GM12891 (cell line): ENCODE measurements at regions not wholly inside any gene's neighbourhood (a gene's known extent, or its start where the extent isn't known, plus 50 kb on each side); places are given as distances from the start of the nearest gene placed in this dataset.

ENCODE experiments used
- DNase-seq: peaks from one replicate; pipeline ENCODE4 v3.0.0; 2011; ENCODE audit warnings: low spot score; ENCODE audit not compliant: insufficient read length
- FAIRE-seq: peaks from 2 replicates; lab custom pipeline; 2011; peaks lifted over from hg19 to GRCh38; lab: Jason Lieb, UNC
- PAX5 ChIP-seq: IDR thresholded peaks from 2 replicates; pipeline ENCODE4 v1.6.1; 2011; ENCODE audit warnings: low read length, moderate library complexity, mild to moderate bottlenecking; ENCODE audit not compliant: insufficient read depth, severe bottlenecking
- POLR2A ChIP-seq: IDR thresholded peaks from 2 replicates; pipeline ENCODE4 v1.6.1; 2011; ENCODE audit warnings: low read depth, low read length, control low read depth
- POLR2AphosphoS5 ChIP-seq: IDR thresholded peaks from 2 replicates; pipeline ENCODE4 v1.6.1; 2011; ENCODE audit warnings: low read depth, low read length, control low read depth
- POU2F2 ChIP-seq: IDR thresholded peaks from 2 replicates; pipeline ENCODE4 v1.6.1; 2011; ENCODE audit warnings: low read depth, mild to moderate bottlenecking, control low read depth, low read length, moderate library complexity
- SPI1 ChIP-seq: IDR thresholded peaks from 2 replicates; pipeline ENCODE4 v1.6.1; 2011; ENCODE audit warnings: low read depth, low read length, control low read depth
- TAF1 ChIP-seq: IDR thresholded peaks from 2 replicates; pipeline ENCODE4 v1.6.1; 2011; ENCODE audit warnings: low read depth, low read length, control low read depth

DNA sequence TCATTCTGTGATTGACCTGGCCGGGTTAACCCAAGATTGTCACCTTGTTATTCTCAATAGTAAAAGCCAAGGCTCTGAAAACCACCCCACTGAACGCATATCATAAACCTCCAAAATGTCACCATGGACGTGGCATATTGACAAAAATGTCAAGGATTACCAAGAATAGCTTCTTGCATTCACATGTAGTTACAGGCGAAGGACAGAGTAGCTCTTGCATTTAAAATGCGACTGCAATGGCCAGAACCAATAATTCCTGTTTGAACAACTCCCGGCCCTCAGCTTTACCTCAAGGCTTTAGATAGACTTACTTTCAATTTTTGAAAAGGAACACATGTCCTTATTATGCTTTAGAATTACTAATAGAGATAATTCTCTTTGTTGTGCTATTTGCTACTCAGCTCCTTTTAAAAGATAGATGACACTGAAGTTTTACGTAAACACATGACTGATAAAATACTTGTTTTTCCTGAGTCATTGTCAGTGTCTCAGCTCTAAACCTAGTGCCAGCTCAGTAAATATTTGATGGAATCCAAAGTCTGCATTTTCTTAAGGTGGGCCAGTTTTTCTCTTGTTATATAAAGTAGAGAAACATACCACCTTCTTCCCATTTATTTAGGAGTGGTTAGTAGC is 66.3 kb downstream of the CLDN34 start:
- FAIRE-seq (no peak), DNase-seq (no peak)
- TF ChIP-seq PAX5, result no peak
- TF ChIP-seq SPI1, result no peak
- TF ChIP-seq TAF1, result no peak
- no peak for TF ChIP-seq POLR2A
- no peak for TF ChIP-seq POU2F2
- TF ChIP-seq POLR2AphosphoS5, result no peak

DNA sequence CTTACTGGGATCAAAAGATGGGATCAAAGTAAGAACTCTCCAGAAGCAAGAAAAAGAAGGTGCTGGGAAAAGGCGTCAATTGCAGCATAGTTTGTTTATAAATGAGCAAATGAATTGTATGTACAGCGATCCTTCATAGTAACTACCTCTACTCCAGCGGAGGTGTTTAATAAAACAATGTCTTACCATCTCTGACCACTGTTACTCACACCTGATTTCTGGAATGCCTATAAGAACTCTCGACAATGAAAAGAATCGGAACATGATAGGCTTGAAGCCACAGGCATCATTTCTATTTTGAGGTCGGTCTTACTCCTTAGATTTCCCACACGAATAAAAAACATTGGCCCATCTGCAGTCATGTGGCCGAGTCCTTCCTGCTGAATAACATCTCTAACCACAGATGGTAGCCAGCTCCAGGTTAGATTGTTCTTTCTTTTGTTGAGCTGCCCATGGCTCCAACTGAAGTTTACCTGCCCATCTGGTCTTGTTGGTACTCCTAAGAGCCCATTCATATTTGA is 67.6 kb downstream of the CLDN34 start:
- FAIRE-seq (peak; percentile 45), DNase-seq (no peak)
- no peak for TF ChIP-seq POLR2AphosphoS5

DNA sequence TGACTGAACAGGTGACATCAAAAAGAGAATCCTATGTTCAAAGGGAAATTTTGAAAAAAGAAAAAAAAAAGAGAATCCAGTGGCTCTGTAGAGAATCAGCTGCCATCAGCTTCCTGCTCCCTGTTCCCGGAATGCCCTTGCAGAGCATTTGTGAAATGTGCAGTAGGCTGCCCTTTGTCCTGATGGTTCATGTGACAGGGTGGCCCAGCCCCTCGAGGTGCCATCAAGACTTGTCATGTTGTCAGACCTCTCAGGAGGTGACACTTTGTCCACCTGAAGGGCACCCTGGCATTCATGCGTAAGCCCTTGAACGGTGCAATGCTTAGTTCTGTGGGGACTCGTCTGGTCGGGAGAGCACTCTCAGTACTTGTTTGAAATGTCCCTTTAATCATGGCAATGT is 71.4 kb downstream of the CLDN34 start:
- no peak for TF ChIP-seq POLR2AphosphoS5
- no peak for TF ChIP-seq PAX5
- no peak for TF ChIP-seq TAF1
- no peak for TF ChIP-seq SPI1
- no peak for TF ChIP-seq POU2F2
- TF ChIP-seq POLR2A, result no peak
- DNase-seq, result no peak
- FAIRE-seq, result no peak

DNA sequence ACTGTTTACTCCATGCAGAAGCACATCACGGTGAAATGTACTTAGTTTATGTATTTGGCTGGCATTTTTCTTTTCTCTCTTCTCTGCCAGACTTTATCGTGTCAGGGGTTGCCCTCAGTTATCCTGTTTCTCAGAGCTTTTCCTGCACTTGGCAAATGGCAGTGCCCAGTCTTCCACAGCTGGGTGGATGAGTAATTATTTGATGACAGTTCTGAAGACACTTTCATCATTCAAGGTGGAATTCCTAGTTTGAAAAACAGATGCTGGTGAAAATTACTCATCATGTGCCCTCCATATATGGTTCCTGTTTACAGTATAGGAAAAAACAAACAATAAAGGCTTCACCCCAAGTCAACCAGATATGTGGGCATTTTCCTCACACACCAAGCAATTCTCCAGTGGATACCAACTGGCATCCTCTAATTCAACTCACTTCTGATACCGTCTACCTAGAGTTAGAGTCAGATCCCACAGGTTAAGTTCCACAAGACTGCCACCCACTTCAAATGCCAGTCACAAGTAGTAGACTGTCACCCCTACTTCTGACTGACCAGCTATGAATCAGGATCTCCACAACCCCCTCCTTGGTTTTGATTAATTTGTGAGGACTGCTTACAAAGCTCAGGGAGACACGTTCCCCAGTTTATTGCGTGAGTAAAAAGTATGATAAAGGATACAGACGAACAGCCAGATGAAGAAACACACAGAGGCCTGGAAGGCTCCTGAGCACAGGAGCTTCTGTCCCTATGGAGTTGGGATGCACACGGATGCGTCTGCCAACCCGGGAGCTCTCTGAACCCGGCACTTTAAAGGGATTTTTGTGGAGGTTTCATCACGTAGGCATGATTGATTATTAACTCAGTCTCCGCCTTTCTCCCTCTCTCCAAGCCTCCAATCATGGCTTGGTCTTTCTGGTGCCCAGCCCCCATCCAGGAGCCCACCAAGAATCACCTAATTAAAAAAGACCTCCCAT is 72.9 kb downstream of the CLDN34 start:
- TF ChIP-seq SPI1, result no peak
- TF ChIP-seq POLR2A, result no peak
- no peak for FAIRE-seq
- no peak for DNase-seq

DNA sequence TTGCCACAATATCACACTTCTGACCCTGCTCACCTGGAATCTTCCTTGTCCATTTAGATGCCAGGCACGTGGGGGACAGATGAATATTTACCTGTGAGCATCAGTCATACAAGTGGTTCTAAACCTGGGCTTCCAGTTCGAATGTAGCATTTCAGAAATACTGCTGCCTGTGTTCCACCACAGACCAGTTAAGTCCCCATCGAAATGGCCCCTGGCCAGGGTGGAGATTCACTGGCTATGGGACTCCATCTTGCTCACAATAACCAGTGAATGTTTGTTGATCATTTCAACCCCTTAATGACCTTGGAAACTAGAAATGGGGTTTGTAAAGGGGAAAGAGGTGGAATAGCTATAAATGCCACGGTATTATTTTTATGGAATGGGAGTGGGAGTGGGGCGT is 73.8 kb downstream of the CLDN34 start:
- TF ChIP-seq POLR2A (no peak), SPI1 (no peak), TAF1 (no peak), POU2F2 (no peak), POLR2AphosphoS5 (no peak), PAX5 (no peak)
- FAIRE-seq (no peak), DNase-seq (no peak)

DNA sequence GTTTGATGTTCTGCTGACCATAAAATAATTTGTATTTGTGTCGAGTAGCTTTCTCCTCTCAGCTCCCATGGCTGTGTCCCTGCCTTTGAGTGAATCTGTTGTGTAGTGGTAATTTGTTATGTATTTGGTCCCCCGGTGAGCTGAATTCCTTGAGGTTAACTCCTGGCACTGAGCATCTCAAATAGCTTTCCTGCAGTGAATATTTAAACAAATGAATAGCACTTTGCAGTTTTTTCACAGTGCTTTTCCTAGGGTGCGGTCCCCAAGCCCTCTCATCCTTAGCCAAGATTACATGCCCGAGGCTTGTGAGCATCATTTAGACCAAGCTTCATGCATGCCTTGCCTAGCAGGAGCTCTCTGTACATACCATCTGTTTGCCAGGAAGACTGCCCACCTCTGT is 74.2 kb downstream of the CLDN34 start:
- FAIRE-seq, result no peak
- no peak for DNase-seq
- TF ChIP-seq POLR2A (no peak), PAX5 (no peak), TAF1 (no peak), SPI1 (no peak), POU2F2 (no peak), POLR2AphosphoS5 (no peak)

DNA sequence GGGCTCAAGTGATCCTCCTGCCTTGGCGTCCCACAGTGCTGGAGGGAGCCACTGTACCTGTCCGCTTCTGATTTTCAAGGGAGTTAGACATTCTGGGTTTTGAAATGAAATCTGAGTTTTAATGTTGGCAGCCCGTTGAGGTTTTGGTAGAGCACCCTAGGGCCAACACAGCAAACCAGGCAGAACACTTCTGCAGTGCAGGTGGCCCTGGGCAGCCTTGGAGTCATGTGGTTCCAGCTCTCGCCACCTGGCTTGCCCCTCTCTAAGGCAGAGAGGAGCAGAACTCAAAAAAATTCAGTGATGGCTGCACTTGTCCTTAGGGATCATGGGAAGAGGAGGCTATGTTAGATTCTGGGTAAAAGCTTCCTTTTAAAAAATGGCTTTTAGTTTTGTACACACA is 74.9 kb downstream of the CLDN34 start:
- DNase-seq (no peak), FAIRE-seq (no peak)
- TF ChIP-seq SPI1, result no peak
- TF ChIP-seq POLR2A, result no peak
- no peak for TF ChIP-seq PAX5
- TF ChIP-seq POLR2AphosphoS5, result no peak
- TF ChIP-seq TAF1, result no peak
- TF ChIP-seq POU2F2, result no peak

DNA sequence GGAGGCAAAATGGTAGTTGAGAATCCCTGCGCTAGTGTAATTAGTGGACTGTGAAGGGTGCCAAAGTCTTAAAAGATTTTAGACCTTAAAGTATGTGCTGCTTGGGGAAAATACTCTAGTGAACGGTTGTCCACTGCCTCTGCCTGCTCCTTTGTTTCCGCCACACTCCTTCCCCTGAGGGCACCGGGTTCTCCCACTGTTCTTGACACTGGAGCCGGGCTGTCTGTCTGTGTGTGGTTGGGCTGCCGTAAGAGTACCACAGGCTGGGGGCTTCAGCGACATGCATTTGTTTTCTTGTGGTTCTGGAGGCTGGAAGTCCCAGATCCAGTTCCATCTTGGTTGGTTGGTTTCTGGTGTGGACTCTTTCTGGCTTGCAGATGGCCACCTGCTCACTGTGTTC is 76.2 kb downstream of the CLDN34 start:
- no peak for TF ChIP-seq TAF1
- TF ChIP-seq POLR2A, result no peak
- no peak for TF ChIP-seq POLR2AphosphoS5
- TF ChIP-seq POU2F2, result no peak
- no peak for TF ChIP-seq SPI1
- TF ChIP-seq PAX5, result no peak
- no peak for FAIRE-seq
- no peak for DNase-seq

DNA sequence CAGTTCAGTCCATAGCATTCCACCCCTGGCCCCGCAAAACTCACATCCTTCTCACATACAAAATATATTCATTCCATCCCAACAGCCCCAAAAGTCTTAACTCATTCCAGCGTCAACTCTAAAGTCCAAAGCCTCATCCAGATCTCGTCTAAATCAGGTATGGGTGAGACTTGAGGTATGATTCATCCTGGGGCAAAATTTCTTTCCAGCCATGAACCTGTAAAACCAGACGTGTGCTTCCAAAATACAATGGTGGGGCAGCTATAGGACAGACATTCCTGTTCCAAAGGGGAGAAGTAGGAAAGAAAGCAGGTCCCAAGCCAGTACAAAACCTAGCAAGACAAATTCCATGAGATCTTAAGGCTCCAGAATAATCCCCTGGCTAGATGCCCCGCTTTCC is 76.9 kb downstream of the CLDN34 start:
- TF ChIP-seq POLR2AphosphoS5 (no peak), PAX5 (no peak), SPI1 (no peak), POU2F2 (no peak), POLR2A (no peak), TAF1 (no peak)
- FAIRE-seq (no peak), DNase-seq (no peak)
